Gastrocnemius medialis (tissue), 4 donors: ENCODE measurements at regions not wholly inside any gene's neighbourhood (a gene's known extent, or its start where the extent isn't known, plus 50 kb on each side); places are given as distances from the start of the nearest gene placed in this dataset.

Experiments used
- POLR2A ChIP-seq, 2 donors: fragments of 450-650 bp; IDR thresholded peaks; one replicate each; pipeline ENCODE4 v1.6.1; 2017; ENCODE audit warnings: antibody characterized with exemption in 2 of 2, mild to moderate bottlenecking in 2 of 2, moderate library complexity in 2 of 2
- TF ChIP-seq, protein P1 (sequence below), 5 experiments: fragments of 450-650 bp in 3 of 5; fragments of 200-600 bp in 2 of 5; sonication (generic) in 2 of 5; IDR thresholded peaks in 4 of 5; conservative IDR thresholded peaks in 1 of 5; 1 replicate in 4 of 5; 2 replicates in 1 of 5; pipeline ENCODE4 v1.5.1; 2016 to 2019; ENCODE audit warnings: antibody characterized with exemption in 5 of 5, mild to moderate bottlenecking in 3 of 5, moderate library complexity in 3 of 5

DNA sequence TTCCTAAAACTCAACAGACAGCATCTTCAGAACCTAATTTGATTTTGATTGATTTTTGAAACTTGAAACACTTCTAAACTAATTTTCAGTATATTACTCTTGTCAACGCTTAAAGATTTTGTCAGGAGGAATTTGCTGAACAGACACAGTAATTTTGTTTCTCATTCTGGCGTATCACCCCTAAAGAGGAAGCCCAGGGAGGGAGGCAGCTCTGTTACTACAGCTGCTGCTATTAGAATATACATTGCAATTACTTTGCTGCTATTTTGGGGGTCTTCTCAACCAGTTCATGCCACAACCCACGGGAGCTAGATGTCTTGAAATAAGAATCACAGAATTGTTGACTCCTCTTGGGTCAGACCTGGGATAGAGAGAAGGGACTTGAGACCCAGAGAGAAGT is 122.6 kb downstream of the TLR4 start:
- TF ChIP-seq, protein P1, sequence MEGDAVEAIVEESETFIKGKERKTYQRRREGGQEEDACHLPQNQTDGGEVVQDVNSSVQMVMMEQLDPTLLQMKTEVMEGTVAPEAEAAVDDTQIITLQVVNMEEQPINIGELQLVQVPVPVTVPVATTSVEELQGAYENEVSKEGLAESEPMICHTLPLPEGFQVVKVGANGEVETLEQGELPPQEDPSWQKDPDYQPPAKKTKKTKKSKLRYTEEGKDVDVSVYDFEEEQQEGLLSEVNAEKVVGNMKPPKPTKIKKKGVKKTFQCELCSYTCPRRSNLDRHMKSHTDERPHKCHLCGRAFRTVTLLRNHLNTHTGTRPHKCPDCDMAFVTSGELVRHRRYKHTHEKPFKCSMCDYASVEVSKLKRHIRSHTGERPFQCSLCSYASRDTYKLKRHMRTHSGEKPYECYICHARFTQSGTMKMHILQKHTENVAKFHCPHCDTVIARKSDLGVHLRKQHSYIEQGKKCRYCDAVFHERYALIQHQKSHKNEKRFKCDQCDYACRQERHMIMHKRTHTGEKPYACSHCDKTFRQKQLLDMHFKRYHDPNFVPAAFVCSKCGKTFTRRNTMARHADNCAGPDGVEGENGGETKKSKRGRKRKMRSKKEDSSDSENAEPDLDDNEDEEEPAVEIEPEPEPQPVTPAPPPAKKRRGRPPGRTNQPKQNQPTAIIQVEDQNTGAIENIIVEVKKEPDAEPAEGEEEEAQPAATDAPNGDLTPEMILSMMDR (IDR thresholded peaks at IDR 0.05 in 4 of 5, conservative IDR thresholded peaks at IDR 0.05 in 1 of 5), result no peak
- no peak for TF ChIP-seq POLR2A (IDR thresholded peaks at IDR 0.05)
